Naive thymus-derived CD4-positive, alpha-beta T cell (primary cell): ENCODE measurements at regions not wholly inside any gene's neighbourhood (a gene's known extent, or its start where the extent isn't known, plus 50 kb on each side); places are given as distances from the start of the nearest gene placed in this dataset.

ENCODE experiments used
- ATAC-seq: fragments of 150-1000 bp; cut with Tn5 transposase; 2 replicates; pipeline ENCODE4 v1.10.0; 2021; ENCODE audit warnings: mild to moderate bottlenecking, moderate library complexity
- CTCF ChIA-PET: fragments of 350-600 bp; sonication (Branson Sonifier 250); formaldehyde crosslinking; loops from one replicate; lab custom pipeline; 2021; ENCODE audit warnings: antibody characterized with exemption; lab: Charles Lee
- POLR2A ChIA-PET: fragments of 350-600 bp; sonication (Branson Sonifier 250); formaldehyde crosslinking; loops from one replicate; lab custom pipeline; 2021; ENCODE audit warnings: antibody characterized with exemption, inconsistent platforms; lab: Charles Lee
- DNase-seq, 9 donors: peaks; one replicate each; pipeline versions ENCODE4 v3.0.0 to v3.0.0-alpha.2; 2020 to 2022; ENCODE audit warnings: mixed read lengths in 1 of 9
- H3K27ac ChIP-seq: one replicate; pipeline ENCODE4 v1.7.0; 2013; ENCODE audit warnings: mild to moderate bottlenecking, low read depth, low read length, moderate library complexity
- H3K27me3 ChIP-seq, 2 donors: one replicate each; pipeline ENCODE4 v1.7.0; 2013; ENCODE audit warnings: low read length in 2 of 2, mild to moderate bottlenecking in 2 of 2, moderate library complexity in 2 of 2; ENCODE audit not compliant: control insufficient read depth in 2 of 2, insufficient read depth in 2 of 2
- H3K36me3 ChIP-seq, 3 experiments: 1 replicate in 2 of 3; 2 replicates in 1 of 3; pipeline ENCODE4 v1.7.0; 2013; ENCODE audit warnings: low read length in 3 of 3, mild to moderate bottlenecking in 3 of 3, moderate library complexity in 1 of 3; ENCODE audit not compliant: insufficient read depth in 3 of 3, control insufficient read depth in 2 of 3
- H3K4me1 ChIP-seq, 2 donors: one replicate each; pipeline ENCODE4 v1.7.0; 2013; ENCODE audit warnings: low read length in 2 of 2, mild to moderate bottlenecking in 2 of 2, moderate library complexity in 1 of 2; ENCODE audit not compliant: control insufficient read depth in 2 of 2, insufficient read depth in 2 of 2
- H3K4me3 ChIP-seq: 2 replicates; pipeline ENCODE4 v1.7.0; 2013; ENCODE audit warnings: mild to moderate bottlenecking, low read length
- H3K9me3 ChIP-seq, 3 experiments: 1 replicate in 2 of 3; 2 replicates in 1 of 3; pipeline ENCODE4 v1.7.0; 2013; ENCODE audit warnings: low read length in 3 of 3; ENCODE audit not compliant: control insufficient read depth in 2 of 3
- H3K27ac Mint-ChIP-seq, 9 donors: one replicate each; pipeline ENCODE4 v1.8.0; 2020 to 2022; ENCODE audit warnings: mixed read lengths in 9 of 9, mild to moderate bottlenecking in 8 of 9, moderate library complexity in 5 of 9, inconsistent platforms in 2 of 9
- H3K27me3 Mint-ChIP-seq, 5 donors: one replicate each; pipeline ENCODE4 v1.8.0; 2021 to 2022; ENCODE audit warnings: mixed read lengths in 5 of 5, mild to moderate bottlenecking in 1 of 5
- H3K36me3 Mint-ChIP-seq, 5 donors: one replicate each; pipeline ENCODE4 v1.8.0; 2020 to 2022; ENCODE audit warnings: mixed read lengths in 5 of 5, mild to moderate bottlenecking in 3 of 5, inconsistent platforms in 1 of 5
- H3K4me1 Mint-ChIP-seq, 7 donors: one replicate each; pipeline ENCODE4 v1.8.0; 2020 to 2022; ENCODE audit warnings: mixed read lengths in 7 of 7, mild to moderate bottlenecking in 3 of 7, inconsistent platforms in 1 of 7
- H3K4me3 Mint-ChIP-seq, 10 donors: one replicate each; pipeline ENCODE4 v1.8.0; 2020 to 2022; ENCODE audit warnings: mild to moderate bottlenecking in 10 of 10, mixed read lengths in 10 of 10, moderate library complexity in 6 of 10, inconsistent platforms in 2 of 10
- H3K9me3 Mint-ChIP-seq, 11 donors: one replicate each; pipeline ENCODE4 v1.8.0; 2020 to 2022; ENCODE audit warnings: mixed read lengths in 11 of 11, mild to moderate bottlenecking in 4 of 11, inconsistent platforms in 1 of 11, moderate library complexity in 1 of 11
- intact Hi-C, 2 donors: fragments of 100-400 bp; cut with micrococcal nuclease; formaldehyde crosslinking; loops; one replicate each; pipeline ENCODE4 v1.15.1; 2023

DNA sequence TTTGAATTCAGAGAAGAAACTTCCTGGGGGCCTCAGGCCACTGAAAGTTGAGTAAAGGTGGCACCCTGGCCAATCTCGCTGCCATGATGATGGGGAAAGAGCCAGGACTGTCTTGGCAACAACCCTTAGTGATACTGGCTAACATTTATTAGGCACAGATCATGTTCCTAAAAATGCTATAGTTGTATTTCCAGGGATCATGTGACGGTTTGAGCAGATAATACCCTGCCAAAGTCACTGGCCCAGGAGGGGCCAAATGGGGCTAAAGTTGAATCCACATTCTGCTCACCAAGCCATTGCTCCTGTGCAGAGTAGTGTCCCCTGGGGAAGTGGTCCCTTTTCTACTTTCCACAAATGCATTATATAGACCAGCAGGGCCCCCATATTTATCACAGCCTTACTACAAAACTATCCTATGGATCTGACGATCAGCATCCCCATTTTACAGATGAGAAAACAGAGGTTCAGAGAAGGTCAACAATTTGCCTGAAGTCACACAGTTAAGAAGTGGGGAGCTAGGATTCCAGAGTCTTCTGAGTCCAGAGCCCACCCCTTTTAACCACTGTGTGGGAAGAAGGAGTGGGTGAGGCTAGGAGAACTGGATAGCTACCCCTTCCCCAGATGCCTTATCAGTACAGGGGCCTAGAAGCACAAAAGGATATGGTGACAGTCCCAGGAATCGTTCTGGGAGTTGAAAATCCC is 300.0 kb upstream of the IRX3 start:
- intact Hi-C loops: no loop called here
- H3K4me3 ChIP-seq: no peak overlapping the region
- H3K27me3 Mint-ChIP-seq: peaks cover 0 to 26% (median 15%) of the 10 kb centered on the region in 5 donors
- peaks cover 0 to 2% (median 0%) of the 10 kb centered on the region in 7 donors for H3K4me1 Mint-ChIP-seq
- ChIA-PET POLR2A (no interaction called here), CTCF (no interaction called here)
- DNase-seq (no peak), ATAC-seq (no peak)
- H3K36me3 Mint-ChIP-seq: peaks cover 0 to 5% (median 0%) of the 10 kb centered on the region in 5 donors
- H3K4me3 Mint-ChIP-seq: no peak overlapping the region
- H3K36me3 ChIP-seq: no peaks in the 10 kb centered on the region
- H3K27ac ChIP-seq: no peak overlapping the region
- H3K27me3 ChIP-seq: no peaks in the 10 kb centered on the region
- no peaks in the 10 kb centered on the region for H3K9me3 ChIP-seq
- H3K4me1 ChIP-seq: no peaks in the 10 kb centered on the region
- no peak overlapping the region for H3K27ac Mint-ChIP-seq
- H3K9me3 Mint-ChIP-seq: peaks cover 0 to 9% (median 0%) of the 10 kb centered on the region in 11 donors

GRCh38 chr16:54585998-54586340 is 299.4 kb upstream of the IRX3 start:
- H3K27me3 ChIP-seq: no peaks in the 10 kb centered on the region
- H3K4me3 Mint-ChIP-seq: no peak overlapping the region
- intact Hi-C loops: no loop called here
- H3K27ac ChIP-seq: no peak overlapping the region
- peaks cover 0 to 26% (median 15%) of the 10 kb centered on the region in 5 donors for H3K27me3 Mint-ChIP-seq
- ChIA-PET POLR2A (no interaction called here), CTCF (no interaction called here)
- H3K4me3 ChIP-seq: no peak overlapping the region
- H3K36me3 Mint-ChIP-seq: peaks cover 0 to 5% (median 0%) of the 10 kb centered on the region in 5 donors
- no peaks in the 10 kb centered on the region for H3K9me3 ChIP-seq
- ATAC-seq (no peak), DNase-seq (no peak)
- H3K36me3 ChIP-seq: no peaks in the 10 kb centered on the region
- H3K4me1 Mint-ChIP-seq: peaks cover 0 to 2% (median 0%) of the 10 kb centered on the region in 7 donors
- H3K4me1 ChIP-seq: no peaks in the 10 kb centered on the region
- H3K27ac Mint-ChIP-seq: no peak overlapping the region
- H3K9me3 Mint-ChIP-seq: peaks cover 0 to 9% (median 0%) of the 10 kb centered on the region in 11 donors

DNA sequence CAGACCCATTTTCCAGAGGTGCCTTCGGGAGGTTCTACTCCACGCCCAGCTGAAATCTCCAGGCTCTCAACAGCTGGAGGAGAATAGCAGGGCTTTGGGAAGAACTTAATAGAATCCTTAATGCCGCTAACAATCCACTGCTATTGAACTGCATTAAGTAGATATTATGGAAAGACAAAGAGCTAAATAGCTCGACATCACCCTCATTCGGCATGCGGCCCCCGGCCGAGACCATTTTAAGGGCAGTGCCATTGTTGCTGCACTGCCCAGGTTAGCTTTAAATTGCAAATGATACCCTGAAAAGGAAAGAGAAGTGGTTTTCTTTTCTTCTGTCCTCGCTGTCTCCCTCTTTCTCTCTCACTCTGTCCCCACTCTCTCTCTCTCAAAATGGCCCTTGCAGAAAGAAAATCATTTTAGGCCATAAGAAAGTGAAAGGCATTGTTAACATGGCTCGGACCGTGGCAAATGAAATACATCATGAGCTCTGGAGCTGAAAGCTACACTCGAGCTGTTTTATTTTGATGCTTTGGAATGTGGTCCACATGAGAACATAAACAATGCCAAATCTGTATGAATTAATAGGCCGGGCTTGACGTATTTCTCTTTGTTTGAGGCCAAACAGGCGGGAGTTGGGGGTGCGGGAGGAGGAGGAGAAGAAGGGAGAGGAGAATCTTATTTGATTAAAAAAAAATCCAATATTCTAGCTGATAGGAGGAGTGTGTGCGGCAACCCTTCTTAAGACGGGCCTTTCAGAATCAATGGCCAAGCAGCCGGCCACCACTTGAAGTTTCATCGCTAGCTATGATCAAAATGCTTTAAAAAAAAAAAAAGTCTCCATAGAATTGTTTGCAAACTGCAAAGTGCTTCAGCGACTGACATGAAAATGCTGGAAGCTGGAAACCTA is 298.8 kb upstream of the IRX3 start:
- Histone ChIP-seq H3K27ac (no peak overlapping the region), H3K4me1 (no peaks in the 10 kb centered on the region), H3K9me3 (no peaks in the 10 kb centered on the region), H3K27me3 (no peaks in the 10 kb centered on the region), H3K36me3 (no peaks in the 10 kb centered on the region), H3K4me3 (no peak overlapping the region)
- ATAC-seq (no peak), DNase-seq (no peak)
- H3K36me3 Mint-ChIP-seq: peaks cover 0 to 5% (median 0%) of the 10 kb centered on the region in 5 donors
- no peak overlapping the region for H3K4me3 Mint-ChIP-seq
- peaks cover 0 to 9% (median 0%) of the 10 kb centered on the region in 11 donors for H3K9me3 Mint-ChIP-seq
- peaks cover 0 to 26% (median 15%) of the 10 kb centered on the region in 5 donors for H3K27me3 Mint-ChIP-seq
- ChIA-PET CTCF (no interaction called here), POLR2A (no interaction called here)
- peaks cover 0 to 2% (median 0%) of the 10 kb centered on the region in 7 donors for H3K4me1 Mint-ChIP-seq
- no peak overlapping the region for H3K27ac Mint-ChIP-seq
- intact Hi-C loops: no loop called here

DNA sequence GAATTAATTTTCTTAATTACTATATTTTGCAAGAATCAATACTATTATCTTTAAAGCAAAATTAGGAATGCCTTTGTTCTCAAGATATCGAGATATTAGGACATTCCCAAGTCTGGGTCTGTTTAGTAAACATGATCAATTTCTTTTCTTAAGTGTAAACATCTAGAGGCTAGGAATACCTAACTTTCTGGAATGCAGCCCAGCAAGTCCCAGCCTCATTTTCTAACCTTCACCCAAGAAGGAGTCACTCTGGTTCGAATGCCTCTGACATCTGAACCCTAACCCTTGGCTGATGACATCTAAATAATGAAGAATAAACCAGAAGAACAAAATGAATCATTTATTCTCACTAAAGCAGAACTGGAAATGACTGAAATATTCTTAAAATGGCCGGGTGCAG is 297.5 kb upstream of the IRX3 start:
- DNase-seq: no peak
- ChIA-PET CTCF (no interaction called here), POLR2A (no interaction called here)
- H3K4me3 ChIP-seq: no peak overlapping the region
- ATAC-seq: no peak
- H3K27ac ChIP-seq: no peak overlapping the region
- no peaks in the 10 kb centered on the region for H3K4me1 ChIP-seq
- peaks cover 0 to 21% (median 14%) of the 10 kb centered on the region in 5 donors for H3K27me3 Mint-ChIP-seq
- no peaks in the 10 kb centered on the region for H3K36me3 ChIP-seq
- H3K9me3 ChIP-seq: no peaks in the 10 kb centered on the region
- no peaks in the 10 kb centered on the region for H3K27me3 ChIP-seq
- peaks cover 0 to 3% (median 0%) of the 10 kb centered on the region in 7 donors for H3K4me1 Mint-ChIP-seq
- intact Hi-C loops: no loop called here
- H3K9me3 Mint-ChIP-seq: peaks cover 0 to 12% (median 1%) of the 10 kb centered on the region in 11 donors
- no peak overlapping the region for H3K4me3 Mint-ChIP-seq
- H3K27ac Mint-ChIP-seq: no peak overlapping the region
- peaks cover 0 to 5% (median 0%) of the 10 kb centered on the region in 5 donors for H3K36me3 Mint-ChIP-seq

DNA sequence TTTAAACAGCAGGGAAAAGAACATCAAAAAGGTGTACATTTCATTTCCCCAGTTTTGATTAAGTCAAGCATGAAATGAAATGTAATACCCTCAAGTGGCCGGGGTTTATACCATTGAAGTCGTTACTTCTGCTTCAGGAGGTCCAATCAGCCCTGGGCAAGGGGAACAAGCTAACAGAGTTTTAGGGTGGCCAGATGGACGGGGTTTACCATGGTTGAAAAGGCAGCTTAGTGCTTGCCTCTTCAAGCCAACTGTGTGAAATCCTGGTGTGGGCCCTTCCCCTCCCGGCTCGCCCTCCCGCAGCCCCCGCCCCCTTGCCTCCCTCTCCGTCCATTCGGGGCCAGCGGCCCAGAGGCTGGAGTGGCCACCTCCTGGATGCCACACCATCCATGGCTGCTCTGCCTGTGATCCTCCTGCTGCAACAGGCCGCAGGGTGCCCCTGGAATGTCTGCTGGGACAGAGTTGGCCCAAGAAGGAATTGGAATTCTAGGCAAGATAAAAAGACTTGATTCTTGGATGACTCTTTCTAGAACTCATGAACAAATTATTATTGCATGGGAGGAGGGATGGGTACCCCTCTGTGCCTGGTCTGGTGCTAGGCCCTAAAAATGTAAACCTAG is 296.2 kb upstream of the IRX3 start:
- H3K9me3 Mint-ChIP-seq: peaks cover 0 to 5% (median 2%) of the 10 kb centered on the region in 11 donors
- intact Hi-C loops: no loop called here
- ChIA-PET CTCF (no interaction called here), POLR2A (no interaction called here)
- Histone ChIP-seq H3K36me3 (no peaks in the 10 kb centered on the region), H3K4me1 (no peaks in the 10 kb centered on the region), H3K27me3 (no peaks in the 10 kb centered on the region), H3K27ac (no peak overlapping the region), H3K9me3 (no peaks in the 10 kb centered on the region), H3K4me3 (no peak overlapping the region)
- DNase-seq (no peak), ATAC-seq (no peak)
- no peak overlapping the region for H3K27ac Mint-ChIP-seq
- no peaks in the 10 kb centered on the region for H3K36me3 Mint-ChIP-seq
- H3K27me3 Mint-ChIP-seq: peaks cover 2 to 22% (median 15%) of the 10 kb centered on the region in 5 donors
- H3K4me1 Mint-ChIP-seq: peaks cover 0 to 3% (median 0%) of the 10 kb centered on the region in 7 donors
- no peak overlapping the region for H3K4me3 Mint-ChIP-seq

DNA sequence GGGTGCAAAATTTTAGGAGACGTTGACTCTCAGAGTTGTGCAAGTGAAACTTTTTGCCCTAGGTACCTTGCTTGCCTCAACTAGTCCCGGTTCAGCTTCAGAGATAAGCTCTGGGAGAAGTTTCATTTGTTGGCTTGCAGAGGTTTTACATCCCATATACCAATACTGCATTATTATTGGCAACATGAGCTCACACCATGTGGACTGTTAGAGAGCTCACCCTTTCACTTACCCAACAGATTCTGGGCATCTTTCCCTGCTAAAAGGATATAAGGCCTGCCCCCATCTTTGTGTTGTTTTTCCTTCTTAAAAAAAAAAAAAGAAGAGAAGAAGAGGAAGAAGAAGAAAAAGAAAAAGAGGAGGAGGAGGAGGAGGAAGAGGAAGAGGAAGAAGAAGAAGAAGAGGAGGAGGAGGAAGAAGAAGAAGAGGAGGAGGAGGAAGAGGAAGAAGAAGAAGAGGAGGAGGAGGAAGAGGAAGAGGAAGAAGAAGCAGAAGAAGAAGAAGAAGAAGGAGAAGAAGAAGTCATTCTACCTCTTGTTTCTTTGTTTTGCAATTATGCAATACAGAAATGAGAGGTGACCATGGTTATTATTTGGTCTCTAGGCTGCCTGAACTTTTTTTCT is 292.6 kb upstream of the IRX3 start:
- Histone ChIP-seq H3K9me3 (no peaks in the 10 kb centered on the region), H3K36me3 (no peaks in the 10 kb centered on the region), H3K27ac (no peak overlapping the region), H3K4me1 (no peaks in the 10 kb centered on the region), H3K4me3 (no peak overlapping the region), H3K27me3 (no peaks in the 10 kb centered on the region)
- Mint-ChIP-seq H3K36me3 (peaks cover 0 to 4% (median 0%) of the 10 kb centered on the region in 5 donors), H3K9me3 (peaks cover 0 to 15% (median 1%) of the 10 kb centered on the region in 11 donors), H3K4me3 (no peak overlapping the region), H3K27me3 (peaks cover 14 to 47% (median 39%) of the 10 kb centered on the region in 5 donors), H3K4me1 (peaks cover 0 to 1% (median 0%) of the 10 kb centered on the region in 7 donors), H3K27ac (no peak overlapping the region)
- ChIA-PET CTCF (no interaction called here), POLR2A (no interaction called here)
- intact Hi-C loops: no loop called here
- DNase-seq: no peak
- no peak for ATAC-seq
